ENCODE measurements at regions not wholly inside any gene's neighbourhood (a gene's known extent, or its start where the extent isn't known, plus 50 kb on each side); places are given as distances from the start of the nearest gene placed in this dataset.

GRCh38 chr6:157763904-157764177 is 59.2 kb upstream of the SNX9 start:
- H3K4me2 ChIP-seq = peak overlapping the region; percentile 63; the same call in 1 of the 2 replicates
- H3K9me3 ChIP-seq = no peaks in the 10 kb centered on the region
- no peaks in the 10 kb centered on the region for H4K20me1 ChIP-seq (ENCODE audit: insufficient read depth)
- TF ChIP-seq, protein P1, sequence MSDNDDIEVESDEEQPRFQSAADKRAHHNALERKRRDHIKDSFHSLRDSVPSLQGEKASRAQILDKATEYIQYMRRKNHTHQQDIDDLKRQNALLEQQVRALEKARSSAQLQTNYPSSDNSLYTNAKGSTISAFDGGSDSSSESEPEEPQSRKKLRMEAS (IDR thresholded peaks at IDR 0.05; ENCODE audit: low read depth) = no peak
- TF ChIP-seq, protein P2, sequence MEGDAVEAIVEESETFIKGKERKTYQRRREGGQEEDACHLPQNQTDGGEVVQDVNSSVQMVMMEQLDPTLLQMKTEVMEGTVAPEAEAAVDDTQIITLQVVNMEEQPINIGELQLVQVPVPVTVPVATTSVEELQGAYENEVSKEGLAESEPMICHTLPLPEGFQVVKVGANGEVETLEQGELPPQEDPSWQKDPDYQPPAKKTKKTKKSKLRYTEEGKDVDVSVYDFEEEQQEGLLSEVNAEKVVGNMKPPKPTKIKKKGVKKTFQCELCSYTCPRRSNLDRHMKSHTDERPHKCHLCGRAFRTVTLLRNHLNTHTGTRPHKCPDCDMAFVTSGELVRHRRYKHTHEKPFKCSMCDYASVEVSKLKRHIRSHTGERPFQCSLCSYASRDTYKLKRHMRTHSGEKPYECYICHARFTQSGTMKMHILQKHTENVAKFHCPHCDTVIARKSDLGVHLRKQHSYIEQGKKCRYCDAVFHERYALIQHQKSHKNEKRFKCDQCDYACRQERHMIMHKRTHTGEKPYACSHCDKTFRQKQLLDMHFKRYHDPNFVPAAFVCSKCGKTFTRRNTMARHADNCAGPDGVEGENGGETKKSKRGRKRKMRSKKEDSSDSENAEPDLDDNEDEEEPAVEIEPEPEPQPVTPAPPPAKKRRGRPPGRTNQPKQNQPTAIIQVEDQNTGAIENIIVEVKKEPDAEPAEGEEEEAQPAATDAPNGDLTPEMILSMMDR (IDR thresholded peaks at IDR 0.05) = no peak
- TF ChIP-seq, protein P3, sequence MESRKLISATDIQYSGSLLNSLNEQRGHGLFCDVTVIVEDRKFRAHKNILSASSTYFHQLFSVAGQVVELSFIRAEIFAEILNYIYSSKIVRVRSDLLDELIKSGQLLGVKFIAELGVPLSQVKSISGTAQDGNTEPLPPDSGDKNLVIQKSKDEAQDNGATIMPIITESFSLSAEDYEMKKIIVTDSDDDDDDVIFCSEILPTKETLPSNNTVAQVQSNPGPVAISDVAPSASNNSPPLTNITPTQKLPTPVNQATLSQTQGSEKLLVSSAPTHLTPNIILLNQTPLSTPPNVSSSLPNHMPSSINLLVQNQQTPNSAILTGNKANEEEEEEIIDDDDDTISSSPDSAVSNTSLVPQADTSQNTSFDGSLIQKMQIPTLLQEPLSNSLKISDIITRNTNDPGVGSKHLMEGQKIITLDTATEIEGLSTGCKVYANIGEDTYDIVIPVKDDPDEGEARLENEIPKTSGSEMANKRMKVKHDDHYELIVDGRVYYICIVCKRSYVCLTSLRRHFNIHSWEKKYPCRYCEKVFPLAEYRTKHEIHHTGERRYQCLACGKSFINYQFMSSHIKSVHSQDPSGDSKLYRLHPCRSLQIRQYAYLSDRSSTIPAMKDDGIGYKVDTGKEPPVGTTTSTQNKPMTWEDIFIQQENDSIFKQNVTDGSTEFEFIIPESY (IDR thresholded peaks at IDR 0.05; ENCODE audit: borderline replicate concordance, low read depth) = no peak
- no peak for TF ChIP-seq FOSL2 (IDR thresholded peaks at IDR 0.05; ENCODE audit: borderline replicate concordance, low read depth)
- TF ChIP-seq TAF1 (IDR thresholded peaks at IDR 0.05; ENCODE audit: borderline replicate concordance, low read depth, low read length) = no peak
- no peak for TF ChIP-seq MEF2A (IDR thresholded peaks at IDR 0.05; ENCODE audit: borderline replicate concordance, low read depth)
- no peak for TF ChIP-seq MXI1 (IDR thresholded peaks at IDR 0.05; ENCODE audit: low read depth, low read length)
- no peak for TF ChIP-seq GATA2 (CRISPR knock-in tag; IDR thresholded peaks at IDR 0.05)
- no peak for TF ChIP-seq EZH2phosphoT487 (IDR thresholded peaks at IDR 0.05; ENCODE audit: borderline replicate concordance, low read depth)
- no peak for TF ChIP-seq EP300 (IDR thresholded peaks at IDR 0.05; ENCODE audit: borderline replicate concordance in 1 of 2, low read depth in 1 of 2, low read length in 1 of 2)
- no peak for TF ChIP-seq TEAD4 (IDR thresholded peaks at IDR 0.05; ENCODE audit: borderline replicate concordance, insufficient read depth)
- H3K4me3 ChIP-seq (ENCODE audit: low read depth in 2 of 2, low read length in 1 of 2) = no peak overlapping the region
- 54% methylated on average over 3 of the region's 3 CpGs for WGBS (ENCODE audit: low lambda C conversion rate)
- peaks cover 32% of the 10 kb centered on the region for H3F3A ChIP-seq (replicated peaks; ENCODE audit: insufficient read depth)
- H3K79me2 ChIP-seq (ENCODE audit: insufficient read depth) = no peaks in the 10 kb centered on the region
- H3K9ac ChIP-seq = peak overlapping the region; percentile 52; the same call in 1 of the 2 replicates
- peak overlapping the region; percentile 82 to 95 for H3K27ac ChIP-seq (ENCODE audit: low read depth in 2 of 2, low read length in 1 of 2)
- H3K27me3 ChIP-seq (ENCODE audit: insufficient read depth) = no peaks in the 10 kb centered on the region
- DNase-seq = no peak
- no peaks in the 10 kb centered on the region for H3K9me2 ChIP-seq
- ChIA-PET CTCF (interaction anchor here (1.4 to 3.6 kb wide), 3 partner anchors 8 to 119 kb away, joined by 3 to 29 read pairs (median 9); no protein-coding TSS in a partner anchor), POLR2A (no interaction called here)
- H2AFZ ChIP-seq (ENCODE audit: low read depth) = no peak overlapping the region
- peaks cover 17 to 32% of the 10 kb centered on the region in 2 experiments for H3K4me1 ChIP-seq (ENCODE audit: control insufficient read depth in 1 of 2, insufficient read depth in 2 of 2, low read depth in 1 of 2, low read length in 1 of 2)
- no peaks in the 10 kb centered on the region for H3K36me3 ChIP-seq (replicated peaks in 1 of 2; ENCODE audit: control insufficient read depth in 1 of 2, insufficient read depth in 2 of 2, low read length in 1 of 2)

All from SK-N-SH (cell line).